LoVo (cell line): ENCODE measurements at regions not wholly inside any gene's neighbourhood (a gene's known extent, or its start where the extent isn't known, plus 50 kb on each side); places are given as distances from the start of the nearest gene placed in this dataset.

ENCODE experiments used
- DNase-seq: peaks from one replicate; pipeline ENCODE4 v3.0.0-alpha.2; 2016; ENCODE audit warnings: low spot score

DNA sequence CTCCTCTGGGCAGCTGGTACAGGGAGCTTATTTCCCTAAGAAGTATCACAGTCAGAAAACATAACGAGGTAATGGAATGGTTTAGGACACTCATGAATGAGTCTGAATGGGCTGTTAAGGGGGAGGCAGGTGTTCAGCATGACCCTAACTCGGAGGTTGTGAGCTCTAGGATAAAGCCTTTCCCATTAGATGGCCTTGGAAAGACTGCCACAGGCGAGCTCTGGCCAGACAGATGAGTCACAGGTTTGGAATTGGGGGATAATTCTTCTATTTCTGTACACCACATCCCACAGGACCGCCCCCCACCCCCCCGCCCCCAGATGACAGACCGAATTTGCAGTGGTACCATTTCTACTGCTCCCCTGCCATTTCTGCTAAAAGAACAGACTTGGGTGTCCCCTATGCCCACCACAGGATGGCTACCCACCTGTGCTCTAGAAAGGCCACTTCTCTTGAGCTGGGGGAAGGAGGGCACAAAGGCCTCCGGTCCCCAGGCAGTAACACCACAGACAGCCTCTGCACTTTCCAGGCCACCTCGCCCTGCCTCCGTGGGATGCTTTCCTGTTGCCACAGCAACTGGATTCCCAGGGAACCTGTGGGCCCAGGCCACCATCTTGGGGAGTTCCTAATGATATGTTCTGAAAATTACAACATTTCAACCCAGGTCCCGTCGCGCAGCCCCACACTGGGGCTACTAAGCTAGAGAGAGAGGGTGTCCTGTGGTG is 76.7 kb downstream of the TRIM29 start:
- no peak for DNase-seq

DNA sequence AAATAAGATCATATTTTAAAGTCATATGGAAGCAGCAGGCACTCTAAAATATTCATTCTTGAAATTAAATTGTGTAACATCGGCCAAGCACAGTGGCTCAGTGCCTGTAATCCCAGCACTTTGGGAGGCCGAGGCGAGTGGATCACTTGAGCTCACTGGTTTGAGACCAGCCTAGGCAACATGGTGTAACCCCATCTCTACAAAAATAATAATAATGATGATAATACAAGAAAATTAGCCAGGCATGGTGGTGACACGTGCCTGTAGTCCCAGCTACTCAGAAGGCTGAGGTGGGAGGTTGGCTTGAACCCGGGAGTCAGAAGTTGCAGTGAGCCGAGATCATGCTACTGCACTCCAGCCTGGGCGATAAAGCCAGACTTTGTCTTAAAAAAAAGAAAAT is 77.4 kb downstream of the TRIM29 start:
- no peak for DNase-seq

DNA sequence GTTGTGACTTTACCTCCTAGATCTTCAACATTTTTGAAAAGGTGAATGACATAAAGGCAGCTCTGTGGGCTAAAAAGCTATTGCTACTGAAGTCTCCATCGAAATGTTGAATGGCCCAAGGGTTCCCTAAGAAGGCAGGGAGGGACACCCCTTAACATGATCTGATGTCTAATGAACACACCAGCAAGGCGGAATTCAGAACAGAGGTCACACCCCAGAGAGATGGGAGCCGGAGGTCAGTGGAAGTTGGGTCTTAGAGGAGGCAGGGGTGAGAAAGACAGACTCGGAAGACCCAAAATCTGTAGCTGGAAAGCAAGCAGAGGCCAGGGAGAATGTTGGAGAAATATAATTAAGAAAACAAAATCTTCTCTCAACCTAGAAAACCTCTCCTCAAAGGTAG is 79.0 kb downstream of the TRIM29 start:
- no peak for DNase-seq

DNA sequence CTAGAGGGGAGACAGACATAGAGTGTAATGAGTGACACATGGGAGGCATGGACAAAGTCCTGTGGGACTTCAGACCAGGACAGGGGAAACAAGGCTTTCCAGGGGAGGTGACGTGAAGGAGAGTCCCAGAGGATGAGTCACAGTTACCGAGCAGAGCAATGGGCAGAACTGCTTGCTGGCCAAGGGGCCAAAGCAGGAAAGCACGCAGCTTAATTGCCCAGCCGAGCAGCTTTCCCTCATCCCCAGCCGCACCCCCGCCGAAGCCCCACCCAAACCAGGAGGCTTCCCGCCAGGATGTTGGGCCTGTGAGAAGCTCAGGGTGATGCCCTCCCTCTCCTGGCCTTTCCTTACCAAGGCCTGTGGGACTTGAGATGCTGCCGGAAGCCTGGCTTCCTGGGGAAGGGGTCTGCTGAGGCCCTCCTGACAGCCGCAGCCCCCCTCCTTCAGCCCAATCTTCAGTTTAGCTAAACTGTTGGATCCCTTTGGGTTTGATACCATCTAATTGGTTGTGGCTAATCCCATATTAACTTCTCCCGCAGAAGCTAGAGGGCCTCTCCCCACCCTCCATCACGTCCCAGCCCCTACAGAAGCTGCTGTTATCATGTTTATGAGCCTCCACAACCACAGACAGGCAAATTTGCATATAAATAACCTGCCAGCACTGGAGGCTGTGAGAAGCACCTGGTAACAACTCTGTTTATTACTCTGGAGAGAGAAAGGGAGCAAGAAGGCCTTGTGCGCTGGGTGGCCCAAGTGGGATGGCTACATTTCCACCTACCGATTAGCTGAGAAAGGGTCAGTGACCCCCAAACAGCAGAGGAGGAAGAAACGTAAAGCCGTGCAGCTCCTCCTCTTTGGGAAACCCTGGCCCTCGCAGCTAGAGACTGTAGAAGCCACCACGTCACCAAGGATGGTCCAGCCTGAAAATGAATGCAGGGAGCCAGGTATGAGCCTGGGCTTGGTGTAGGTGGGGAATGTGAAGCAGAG is 80.0 kb downstream of the TRIM29 start:
- DNase-seq = peak; percentile 63

DNA sequence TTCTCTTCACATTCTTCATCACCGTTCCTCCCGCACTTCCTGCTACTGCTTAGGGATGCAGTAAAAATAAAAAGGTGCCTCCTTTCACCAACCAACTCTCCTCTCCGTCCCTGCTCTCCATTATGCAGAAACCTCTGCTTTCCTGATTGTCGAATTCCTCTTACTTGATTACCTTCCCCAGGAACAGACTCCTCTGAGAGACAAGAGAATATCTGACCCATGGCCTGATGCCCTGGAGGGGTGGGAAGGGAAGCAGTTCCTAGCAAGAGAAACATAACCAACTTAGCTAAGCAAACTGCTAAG is 80.9 kb downstream of the TRIM29 start:
- DNase-seq = no peak

DNA sequence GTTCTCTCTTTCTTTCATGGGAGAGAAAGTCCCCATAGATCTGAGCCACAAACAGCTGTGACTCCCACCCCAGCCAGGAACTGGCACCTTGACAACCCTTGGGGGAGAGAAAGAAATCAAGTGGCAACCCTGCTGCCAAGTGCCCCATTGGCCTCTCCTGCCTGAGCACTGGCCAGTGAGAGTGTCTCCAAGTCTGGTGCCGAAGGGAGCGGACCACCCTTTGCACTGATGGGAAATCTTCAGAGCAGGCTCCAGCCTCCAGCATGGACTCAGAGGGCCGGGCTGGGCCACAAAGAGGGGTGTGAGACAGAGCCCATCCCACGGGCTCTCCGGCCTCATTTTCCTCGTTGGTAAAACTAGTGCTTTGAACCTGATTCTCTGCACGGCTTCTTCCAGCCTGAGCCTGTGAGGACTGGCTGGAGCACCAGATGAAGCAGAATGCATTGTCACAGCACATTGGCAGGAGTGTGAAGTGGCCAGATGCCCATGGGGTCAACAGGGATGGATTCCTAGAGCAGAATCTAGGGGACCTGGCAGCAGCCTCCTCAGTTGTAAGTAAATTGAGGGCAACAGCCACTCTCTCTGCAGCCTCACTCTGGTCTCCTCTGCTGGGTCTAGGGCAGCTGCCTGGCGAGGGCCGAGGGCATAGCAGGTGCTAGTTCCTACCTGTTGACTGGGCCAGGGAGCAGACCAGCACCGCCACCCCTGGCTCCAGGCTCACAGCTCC is 81.4 kb downstream of the TRIM29 start:
- no peak for DNase-seq

DNA sequence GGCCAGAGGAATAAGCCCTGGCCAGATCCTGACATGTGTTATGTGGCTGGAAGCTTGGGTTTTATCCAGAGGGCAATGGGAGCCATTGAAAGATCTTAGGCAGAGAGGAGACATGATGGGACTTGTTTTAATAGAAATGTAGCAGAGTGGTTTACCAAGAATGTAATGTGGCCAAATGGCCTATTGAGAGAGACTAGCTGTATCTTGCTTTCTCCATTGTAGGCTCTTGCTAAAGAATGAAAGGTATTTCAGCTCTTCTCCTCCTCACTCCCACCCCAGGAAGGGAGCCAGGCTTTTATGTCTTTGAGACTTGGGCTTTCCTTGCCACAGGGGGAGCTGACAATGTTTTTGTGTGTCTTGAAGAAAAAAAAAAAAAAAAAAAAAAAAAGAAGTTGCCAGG is 82.3 kb downstream of the TRIM29 start:
- DNase-seq = no peak

DNA sequence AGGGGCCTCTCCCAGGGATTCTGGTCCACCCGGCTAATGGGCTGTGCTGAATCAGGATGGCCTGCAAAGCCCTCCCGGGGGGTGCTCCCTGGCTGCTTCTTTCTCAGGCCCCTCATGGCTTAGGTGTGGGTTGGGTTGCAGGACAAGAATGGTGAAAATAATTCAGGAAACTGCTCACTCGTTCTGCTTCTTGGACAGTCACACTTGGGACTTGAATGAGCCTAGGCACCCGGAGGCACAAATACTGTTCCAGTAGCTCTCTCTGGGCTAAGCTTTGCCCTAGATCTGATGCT is 83.2 kb downstream of the TRIM29 start:
- DNase-seq = no peak

DNA sequence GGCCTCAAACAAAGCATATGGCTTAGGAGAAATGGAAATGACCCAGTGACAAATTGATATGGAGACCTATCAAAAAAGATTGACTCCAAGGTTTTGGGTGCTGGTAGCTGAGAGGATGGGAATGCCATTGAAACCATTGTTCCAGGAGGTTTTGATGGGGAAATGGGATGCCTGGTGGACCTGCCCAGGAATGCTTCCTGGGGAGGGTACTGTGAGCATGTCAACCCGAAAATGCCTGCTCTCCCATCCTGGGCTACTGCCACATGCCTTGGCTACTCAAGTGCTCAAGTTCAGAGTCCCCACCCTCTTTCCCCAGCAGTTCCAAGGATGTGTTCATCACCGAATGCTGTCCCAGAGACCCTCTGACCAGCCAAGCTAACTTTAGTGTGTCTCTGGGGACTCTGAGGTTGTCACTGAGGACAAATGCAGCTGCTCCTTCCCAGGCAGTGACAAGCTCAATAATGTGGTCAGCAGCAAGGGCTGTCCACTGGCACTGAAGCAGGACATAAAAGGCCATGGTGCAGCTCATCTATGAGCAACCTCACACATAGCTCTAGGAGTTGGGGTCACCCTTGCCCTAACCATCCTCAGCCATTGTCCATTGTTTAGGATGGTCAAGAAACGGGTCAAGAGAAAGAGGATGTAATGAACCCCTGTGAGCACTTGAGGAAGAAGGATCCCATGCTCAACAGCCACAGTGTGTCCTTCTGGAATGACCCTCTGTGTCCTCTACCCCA is 83.7 kb downstream of the TRIM29 start:
- DNase-seq = no peak

DNA sequence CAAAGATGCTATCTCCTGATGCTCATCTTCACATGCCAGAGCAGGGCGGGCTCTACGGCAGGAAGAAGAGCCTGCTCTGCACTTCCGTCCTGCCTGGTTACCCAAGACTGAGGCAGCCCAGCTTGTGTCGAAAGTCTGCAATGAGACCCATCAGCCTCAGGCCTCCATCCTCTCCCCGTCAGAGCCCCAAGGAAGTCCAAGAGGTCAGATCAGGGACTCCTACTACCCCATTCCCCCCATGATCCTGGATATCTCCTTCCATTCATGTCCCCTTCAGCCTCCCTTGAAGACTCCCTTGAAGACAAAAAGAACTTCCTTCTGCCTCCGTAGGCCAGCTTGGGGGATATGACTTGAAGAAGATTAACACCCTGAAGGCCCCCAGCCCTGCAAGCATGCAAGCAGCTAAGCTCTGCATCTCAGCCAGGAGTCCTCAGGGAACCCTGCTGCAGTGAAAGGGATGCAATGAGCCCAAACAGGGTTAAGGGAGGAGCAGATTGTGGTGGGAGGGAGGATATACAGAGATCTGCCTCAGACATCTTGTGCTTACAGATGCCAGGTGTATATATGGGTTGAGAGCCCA is 85.6 kb downstream of the TRIM29 start:
- no peak for DNase-seq

DNA sequence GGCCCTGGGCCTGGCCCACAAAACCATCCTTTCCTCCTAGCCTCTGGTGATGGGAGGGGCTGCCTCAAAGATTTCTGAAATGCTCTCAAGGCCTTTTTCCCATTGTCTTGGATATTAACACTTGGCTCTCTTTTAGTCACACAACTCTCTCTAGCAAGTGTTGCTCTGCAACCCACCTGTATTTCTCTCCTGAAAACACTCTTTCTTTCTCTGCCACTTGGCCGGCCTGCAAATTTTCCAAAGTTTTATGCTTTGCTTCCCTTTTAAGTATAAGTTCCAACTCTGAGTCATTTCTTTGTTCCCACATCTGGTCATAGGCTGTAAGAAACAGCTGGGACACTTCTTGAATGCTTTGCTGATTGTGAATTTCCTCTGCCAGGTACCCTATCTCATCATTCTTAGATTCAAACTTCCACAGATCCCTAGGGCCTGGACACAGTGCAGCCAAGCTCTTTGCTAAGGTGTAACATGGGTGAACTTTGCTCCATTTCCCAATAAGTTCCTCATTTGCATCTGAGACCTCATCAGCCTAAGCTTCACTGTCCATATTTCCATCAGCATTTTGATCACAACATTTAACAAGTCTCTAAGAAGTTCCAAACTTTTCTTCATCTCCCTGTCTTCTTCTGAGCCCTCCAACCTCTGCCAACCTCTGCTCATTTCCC is 93.8 kb downstream of the TRIM29 start:
- DNase-seq = no peak

DNA sequence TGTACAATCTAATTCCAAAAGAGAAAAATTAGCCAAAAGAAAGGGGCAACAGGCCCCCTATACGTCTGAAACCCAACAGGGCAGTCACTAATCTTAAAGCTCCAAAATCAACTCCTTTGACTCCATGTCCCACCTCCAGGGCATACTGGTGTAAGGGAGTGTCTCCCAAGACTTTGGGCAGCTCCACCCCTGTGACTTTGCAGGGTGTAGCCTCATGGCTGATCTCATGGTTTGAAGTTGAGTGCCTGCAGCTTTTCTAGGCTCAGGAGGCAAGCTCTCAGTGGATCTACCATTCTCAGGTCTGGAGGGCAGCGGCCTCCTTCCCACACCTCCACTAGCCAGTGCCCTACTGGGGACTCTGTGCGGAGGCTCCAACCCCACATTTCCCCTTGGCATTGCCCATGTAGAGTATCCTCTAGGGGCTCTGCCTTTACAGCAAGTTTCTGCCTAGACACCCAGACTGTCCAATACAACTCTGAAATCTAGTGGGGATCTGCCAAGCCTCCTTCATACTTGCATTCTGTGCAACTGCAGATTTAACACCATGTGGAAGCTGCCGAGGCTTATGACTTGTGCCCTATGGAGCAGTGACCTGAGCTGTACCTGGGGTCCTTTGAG is 94.5 kb downstream of the TRIM29 start:
- no peak for DNase-seq

DNA sequence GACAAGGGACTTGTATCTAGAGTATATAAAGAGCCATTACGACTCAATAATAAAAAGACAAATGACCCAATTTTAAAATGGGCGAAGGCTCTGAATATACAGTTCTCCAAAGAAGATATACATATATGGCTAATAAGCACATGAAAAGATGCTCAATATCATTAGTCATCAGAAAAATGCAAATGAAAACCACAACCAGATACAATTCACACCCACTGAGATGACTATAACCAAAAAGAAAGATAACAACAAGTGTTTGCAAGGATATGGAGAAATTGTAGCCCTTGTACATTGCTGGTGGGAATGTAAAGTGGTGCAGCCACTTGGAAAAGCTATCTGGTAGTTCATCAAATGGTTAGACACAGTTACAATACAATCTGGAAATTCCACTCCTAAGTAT is 96.3 kb downstream of the TRIM29 start:
- no peak for DNase-seq

DNA sequence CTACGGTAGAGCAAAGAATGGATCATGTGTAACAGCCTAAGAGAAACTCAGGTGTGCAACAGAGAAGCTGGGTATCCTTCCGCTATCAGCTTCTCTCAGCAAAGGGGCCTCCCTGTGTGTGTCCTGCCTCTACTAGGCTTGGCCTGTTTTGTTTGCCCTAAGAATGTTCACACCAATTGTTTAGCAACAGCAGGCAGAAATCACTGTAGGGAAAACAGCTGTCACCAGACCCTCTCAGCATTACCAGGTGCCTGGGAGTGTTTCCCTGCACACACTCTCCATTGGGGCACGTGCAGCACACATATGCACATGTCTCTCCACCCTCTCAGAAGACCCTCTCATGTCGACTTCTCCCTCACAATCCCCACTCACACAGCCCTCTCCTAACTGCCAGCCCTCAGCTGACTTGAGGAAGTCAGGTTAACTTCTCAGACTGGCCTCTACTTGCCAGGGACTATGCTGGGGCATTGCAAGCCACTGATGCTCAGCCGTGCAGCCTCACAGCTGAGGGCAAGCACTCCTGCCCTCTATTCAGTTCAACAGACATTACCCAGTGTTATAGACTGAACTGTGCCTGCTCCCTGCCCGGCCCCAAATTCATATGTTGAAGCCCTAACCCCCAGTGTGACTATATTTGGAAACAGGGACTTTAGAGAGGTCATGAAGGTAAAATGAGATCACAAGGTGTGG is 97.6 kb downstream of the TRIM29 start:
- no peak for DNase-seq

DNA sequence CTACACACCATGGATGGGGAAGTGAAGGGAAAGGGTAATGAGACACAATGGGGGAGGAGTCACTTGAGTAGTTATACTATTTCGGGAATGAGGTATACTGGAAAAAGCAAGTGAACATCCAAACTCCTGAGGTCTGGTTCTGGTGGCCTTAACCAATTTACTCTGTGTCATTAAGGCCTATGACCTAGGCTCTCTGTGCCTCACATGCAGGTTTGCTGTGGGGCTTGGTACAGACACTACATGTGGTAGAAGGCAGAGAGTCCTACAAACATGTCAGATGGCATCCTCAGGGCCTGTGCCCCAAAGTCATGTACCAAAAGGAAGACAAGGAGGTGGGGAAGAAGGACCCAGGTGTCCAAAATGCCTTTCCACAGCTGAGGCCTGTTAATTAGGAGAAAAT is 98.9 kb downstream of the TRIM29 start:
- no peak for DNase-seq

DNA sequence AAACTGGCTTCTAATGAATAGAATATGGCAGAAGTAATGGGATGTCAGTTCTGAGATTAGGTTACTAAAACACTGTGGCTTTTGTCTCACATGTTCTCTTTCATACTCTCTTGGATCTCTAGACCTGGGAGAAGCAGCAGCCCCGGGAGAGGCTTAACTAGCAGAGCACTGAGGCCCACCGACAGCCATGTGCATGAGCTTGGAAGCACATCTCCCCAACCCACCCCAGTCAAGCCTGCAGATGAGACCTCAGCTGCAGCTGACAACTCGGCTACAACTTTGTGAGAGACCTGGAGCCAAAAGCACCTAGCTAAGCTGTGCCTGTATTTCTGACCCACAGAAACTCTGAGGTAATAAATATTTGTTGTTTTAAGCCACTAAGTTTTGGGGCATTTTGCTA is 100.8 kb downstream of the TRIM29 start:
- DNase-seq = no peak

DNA sequence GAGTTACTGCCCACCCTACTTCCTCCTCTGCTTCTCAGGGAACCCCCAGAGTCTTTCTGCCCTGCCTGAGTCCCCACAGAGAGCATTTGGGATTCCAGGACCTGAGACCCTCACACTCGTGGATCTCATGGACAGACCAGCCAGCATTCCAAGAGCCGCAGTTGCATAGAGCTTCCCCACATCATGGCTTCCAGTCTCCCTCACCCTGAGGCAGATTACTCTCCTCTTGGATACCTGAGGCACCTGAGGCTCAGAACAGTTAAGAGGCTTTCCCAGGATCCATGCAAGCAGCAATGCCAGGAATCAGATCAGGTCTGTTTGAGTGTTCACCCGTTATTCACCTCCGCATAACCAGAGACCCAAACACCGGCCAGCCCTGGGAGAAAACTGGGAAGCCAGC is 102.2 kb downstream of the TRIM29 start:
- no peak for DNase-seq

DNA sequence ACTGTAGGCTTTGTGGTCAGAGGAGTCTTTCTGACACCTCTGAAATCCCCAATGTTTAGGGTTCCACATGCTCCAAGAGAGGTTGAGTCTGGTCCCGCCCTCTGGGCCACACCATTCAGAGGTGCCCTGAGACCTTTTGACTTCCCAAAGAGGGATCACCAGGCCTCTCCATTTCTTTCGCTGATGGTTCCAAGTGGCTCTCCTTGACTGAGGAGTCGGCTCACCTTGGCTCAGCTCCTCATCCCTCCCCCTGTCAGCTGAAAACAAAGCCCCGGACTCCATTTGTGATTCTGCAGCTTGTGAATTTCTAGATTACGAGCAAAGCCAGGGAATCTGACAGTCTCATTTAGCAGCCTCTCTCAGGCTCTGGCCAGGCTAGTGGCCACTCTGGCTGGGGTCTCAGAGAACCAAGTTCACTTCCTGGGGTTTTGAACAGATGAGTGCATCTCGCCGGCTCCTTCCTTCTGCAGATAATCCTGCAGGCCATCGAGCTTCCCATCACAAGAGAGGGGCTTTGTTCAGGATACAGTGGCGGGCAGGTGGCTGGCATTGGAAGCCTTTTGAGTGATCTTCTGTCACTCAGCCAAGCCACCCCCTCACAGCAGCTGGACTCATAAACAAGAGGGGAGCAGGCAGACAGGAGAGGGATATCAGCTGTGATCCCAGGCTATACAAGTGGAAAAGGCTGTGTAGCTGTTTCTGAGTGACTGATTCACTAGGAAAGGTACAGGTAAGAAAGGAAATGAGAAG is 102.9 kb downstream of the TRIM29 start:
- DNase-seq = no peak

DNA sequence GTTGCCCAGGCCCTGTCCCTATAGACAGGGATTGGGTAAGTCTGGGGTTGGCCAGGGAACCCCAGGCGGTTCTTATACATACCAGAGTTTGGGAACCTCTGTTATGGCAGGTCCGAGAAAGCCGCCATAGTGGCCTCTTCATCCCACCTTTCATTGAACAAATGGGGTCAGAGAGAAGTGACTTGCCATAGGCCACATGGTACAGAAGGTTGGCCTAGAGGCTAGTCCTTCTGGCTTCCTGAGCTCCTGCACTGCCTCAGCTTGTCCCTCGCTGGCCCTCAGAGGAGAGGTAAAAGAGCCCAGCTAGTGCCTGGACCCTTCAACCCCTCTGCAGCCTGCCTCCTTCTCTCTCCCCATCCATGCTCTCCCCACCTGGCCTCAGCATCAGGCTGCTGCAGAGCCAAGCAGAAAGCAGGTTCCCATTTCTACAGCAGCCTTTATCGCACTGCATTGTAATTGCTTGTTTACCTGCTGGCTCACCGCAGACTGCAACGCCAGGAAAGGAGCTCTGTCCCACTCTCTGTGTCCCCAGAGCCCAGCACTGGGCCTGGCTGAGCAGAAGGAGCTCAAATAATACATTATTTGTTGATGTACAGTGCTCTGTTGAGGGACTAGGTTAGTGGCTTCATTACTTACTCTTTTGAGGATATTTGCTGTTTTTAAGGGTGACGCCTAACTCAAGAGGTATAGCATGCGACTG is 103.6 kb downstream of the TRIM29 start:
- DNase-seq = no peak
